GM12872 (cell line): ENCODE measurements at regions not wholly inside any gene's neighbourhood (a gene's known extent, or its start where the extent isn't known, plus 50 kb on each side); places are given as distances from the start of the nearest gene placed in this dataset.

Experiments used
- TF ChIP-seq, protein P1 (sequence below): IDR thresholded peaks from 3 replicates; pipeline ENCODE4 v1.5.1; 2011; ENCODE audit warnings: low read depth, mild to moderate bottlenecking, low read length, moderate library complexity; ENCODE audit not compliant: insufficient read depth

DNA sequence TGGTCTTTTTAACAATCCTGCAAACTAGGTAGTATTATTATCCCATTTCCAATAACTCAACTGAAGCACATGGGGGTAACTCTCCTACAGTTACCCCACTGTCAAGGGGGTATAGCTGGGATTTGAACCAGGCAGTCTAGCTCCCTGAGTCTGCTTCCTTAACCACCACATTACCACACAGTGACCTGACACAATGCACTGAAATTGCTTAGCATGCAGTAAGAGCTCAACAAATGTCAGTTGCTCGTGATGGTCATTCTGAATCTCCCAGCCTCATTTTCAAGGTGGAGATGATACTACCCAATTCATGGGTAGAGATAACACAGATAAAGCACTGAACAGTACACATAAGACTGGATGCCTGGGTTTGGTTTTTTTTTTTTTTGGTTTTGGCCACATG is 193.2 kb upstream of the MYLIP start:
- TF ChIP-seq, protein P1, sequence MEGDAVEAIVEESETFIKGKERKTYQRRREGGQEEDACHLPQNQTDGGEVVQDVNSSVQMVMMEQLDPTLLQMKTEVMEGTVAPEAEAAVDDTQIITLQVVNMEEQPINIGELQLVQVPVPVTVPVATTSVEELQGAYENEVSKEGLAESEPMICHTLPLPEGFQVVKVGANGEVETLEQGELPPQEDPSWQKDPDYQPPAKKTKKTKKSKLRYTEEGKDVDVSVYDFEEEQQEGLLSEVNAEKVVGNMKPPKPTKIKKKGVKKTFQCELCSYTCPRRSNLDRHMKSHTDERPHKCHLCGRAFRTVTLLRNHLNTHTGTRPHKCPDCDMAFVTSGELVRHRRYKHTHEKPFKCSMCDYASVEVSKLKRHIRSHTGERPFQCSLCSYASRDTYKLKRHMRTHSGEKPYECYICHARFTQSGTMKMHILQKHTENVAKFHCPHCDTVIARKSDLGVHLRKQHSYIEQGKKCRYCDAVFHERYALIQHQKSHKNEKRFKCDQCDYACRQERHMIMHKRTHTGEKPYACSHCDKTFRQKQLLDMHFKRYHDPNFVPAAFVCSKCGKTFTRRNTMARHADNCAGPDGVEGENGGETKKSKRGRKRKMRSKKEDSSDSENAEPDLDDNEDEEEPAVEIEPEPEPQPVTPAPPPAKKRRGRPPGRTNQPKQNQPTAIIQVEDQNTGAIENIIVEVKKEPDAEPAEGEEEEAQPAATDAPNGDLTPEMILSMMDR, result no peak

DNA sequence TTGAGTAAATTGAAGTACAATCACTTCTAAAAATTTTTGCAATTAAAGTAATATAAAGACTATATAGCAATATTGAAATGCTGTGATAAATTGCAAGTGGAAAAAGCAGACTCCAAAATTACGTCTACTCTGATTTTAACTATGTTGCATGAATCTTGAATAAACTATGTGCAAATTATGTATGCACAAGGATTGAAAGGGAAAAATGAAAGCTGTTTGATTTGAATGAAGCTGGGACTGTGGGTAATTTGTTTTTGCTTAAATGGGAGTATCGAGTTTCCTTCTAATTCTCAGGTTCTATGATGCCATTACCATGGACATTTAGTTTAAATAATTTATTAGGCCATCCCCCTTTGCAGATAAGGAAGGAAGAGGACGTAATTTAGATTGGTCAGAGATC is 198.7 kb upstream of the MYLIP start:
- TF ChIP-seq, protein P1, result no peak

DNA sequence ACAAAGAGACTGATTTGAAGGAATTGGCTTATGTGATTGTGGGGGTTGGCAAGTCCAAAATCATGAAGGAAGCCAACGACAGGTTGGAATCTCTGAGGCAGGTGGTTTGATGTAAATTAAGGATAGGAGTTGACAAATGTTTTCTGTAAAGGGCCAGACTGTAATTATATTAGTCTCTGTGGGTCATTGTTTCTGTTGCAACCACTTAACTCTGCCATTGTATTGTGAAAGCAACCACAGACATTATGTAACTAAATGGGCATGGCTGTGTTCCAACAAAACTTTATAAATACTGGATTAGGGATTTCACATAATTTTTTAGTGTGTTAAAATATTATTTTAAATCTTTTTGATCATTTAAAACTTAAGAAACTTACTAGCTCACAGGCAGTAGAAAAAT is 199.2 kb upstream of the MYLIP start:
- TF ChIP-seq, protein P1, result no peak

DNA sequence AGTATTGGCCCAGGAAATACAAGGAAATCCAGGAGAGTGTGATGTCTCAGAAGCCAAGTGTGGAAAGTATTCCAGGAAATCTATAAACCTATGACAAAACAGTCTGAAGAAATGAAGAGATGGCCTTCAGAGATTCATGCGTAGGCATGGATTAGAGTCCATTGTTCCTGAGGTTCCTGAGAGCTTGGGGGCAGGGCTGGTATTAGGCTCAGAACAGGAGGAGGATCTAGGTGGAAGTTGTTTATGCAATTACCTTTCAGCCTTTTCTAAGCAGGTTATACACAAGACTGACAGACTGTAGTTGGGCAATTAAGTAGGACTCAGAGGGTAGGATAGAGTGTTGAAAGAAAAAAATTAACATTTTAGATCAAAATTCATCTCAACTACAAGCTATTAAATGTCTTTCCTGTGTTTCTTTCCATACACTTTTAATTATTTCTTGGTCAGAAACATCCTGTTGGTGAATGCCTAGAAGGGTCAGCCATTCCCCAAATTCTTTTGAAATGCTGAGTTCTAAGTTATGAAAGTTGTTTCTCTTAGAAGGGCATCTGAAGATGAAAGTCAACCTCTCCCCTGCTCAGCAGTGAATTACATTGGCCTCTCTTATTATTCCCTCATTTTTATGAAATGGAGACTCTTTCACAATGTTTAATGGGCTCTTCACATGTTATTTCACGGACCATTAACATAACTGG is 201.2 kb upstream of the MYLIP start:
- TF ChIP-seq, protein P1, result no peak

DNA sequence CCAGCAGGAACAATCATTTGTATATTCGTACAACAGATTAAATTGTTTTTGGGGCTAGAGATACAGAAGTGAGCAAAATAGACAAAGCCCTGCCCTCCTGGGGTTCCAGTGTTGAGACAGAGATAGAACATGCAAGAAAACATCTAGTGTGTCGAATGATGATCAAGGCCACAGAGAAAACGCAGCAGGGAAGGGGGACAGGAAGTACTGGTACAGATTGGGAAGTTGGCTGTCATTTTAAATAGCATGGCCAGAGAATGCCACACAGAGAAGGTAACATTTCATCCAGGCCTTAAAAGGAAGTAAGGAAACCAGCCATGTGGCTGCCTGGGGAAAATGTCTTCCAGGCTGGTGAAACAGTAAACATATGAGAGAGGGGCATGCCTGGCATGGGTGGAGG is 202.6 kb upstream of the MYLIP start:
- TF ChIP-seq, protein P1, result no peak

DNA sequence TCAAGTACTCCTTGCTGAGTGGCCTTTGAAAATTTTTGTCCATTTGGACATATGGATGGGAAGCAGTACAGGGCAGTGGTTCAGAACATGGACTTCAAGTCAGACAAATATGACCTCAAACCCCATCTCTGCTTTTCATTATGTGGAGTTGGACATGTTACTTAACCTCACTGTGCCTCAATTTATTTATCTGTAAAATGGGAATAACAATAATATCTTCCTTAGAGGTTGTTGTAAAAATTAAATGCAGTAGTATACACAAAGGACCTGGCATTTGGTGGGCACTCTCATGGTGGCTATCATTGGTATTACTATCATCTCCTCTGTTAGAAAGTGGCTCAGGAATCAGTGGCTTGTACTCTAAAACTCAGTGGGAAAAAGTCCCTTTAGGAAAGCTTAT is 204.0 kb upstream of the MYLIP start:
- TF ChIP-seq, protein P1, result no peak

DNA sequence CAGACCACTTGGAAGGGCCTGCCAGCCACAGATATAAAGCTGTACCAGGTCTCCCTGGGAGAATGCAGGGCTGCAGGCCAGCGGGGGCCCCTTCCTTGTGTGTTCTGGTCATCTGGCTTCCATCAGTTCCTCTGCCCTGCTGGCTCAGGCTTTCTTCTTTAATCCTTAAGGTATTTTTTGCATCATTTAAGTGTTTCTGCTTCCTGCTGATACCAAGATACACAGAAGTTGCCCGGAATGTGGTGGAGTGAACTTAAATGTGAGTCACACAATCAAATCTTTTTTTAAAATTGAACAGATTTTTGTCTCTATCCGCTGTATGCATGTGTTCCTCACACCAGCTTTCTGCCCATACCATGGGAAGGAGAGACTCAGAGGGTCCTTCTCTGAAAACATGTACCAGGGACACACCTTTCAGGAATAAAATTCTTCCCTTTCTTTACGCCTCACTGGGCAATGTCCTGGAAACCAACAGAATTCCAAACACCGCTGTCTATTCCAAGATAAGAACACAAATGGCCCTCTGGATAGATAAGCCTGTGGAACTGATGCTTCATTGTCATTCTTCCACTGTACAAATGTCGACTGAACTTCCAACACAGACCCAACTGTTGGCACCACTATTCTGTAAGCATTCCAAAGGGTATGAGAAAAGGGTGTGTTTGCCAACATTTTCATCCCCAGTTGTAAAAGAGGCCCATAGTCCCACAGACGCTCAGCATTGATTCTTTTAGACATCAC is 206.2 kb upstream of the MYLIP start:
- TF ChIP-seq, protein P1, result no peak
